ENCODE measurements at regions not wholly inside any gene's neighbourhood (a gene's known extent, or its start where the extent isn't known, plus 50 kb on each side); places are given as distances from the start of the nearest gene placed in this dataset.

DNA sequence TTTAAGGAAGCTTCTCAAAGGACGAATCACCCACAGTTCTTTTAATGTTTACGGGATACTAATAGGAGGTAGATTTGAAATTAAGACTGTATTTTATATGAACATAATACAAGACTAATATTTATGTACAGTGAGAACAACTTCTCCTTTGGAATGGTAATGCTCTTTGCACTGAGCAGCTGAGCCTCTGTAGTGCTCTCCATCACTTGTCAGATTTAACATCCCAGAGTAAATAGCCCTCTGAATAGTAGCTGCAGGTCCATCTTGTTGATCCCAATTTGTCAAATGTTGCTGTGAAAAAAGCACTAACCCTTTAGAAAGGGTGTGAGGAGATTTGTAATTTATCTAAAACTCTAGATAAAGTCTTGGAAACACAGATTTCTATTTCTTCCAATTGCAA is 351.4 kb upstream of the KCNMB2 start:
- TF ChIP-seq CTCF (IDR thresholded peaks at IDR 0.05): no peak
- TF ChIP-seq POLR2A (IDR thresholded peaks at IDR 0.05): no peak

Measured in adrenal gland (tissue), 5 donors.